T-helper 17 cell (primary cell): ENCODE measurements at regions not wholly inside any gene's neighbourhood (a gene's known extent, or its start where the extent isn't known, plus 50 kb on each side); places are given as distances from the start of the nearest gene placed in this dataset.

Experiments
- ATAC-seq: fragments of 150-1000 bp; cut with Tn5 transposase; 2 replicates; pipeline ENCODE4 v1.10.0; 2021; ENCODE audit warnings: mild to moderate bottlenecking, moderate library complexity
- DNase-seq, 3 donors: peaks; one replicate each; pipeline versions ENCODE4 v3.0.0 to v3.0.0-alpha.2; 2020 to 2021
- H3K9me3 ChIP-seq: one replicate; pipeline ENCODE4 v1.7.0; 2013; ENCODE audit warnings: low read length, mild to moderate bottlenecking; ENCODE audit not compliant: control insufficient read depth, poor library complexity, severe bottlenecking
- H3K27ac Mint-ChIP-seq: one replicate; pipeline ENCODE4 v1.8.0; 2022; ENCODE audit warnings: mild to moderate bottlenecking, moderate library complexity, mixed read lengths
- H3K27me3 Mint-ChIP-seq: one replicate; pipeline ENCODE4 v1.8.0; 2022; ENCODE audit warnings: mixed read lengths
- H3K36me3 Mint-ChIP-seq: one replicate; pipeline ENCODE4 v1.8.0; 2022; ENCODE audit warnings: low read depth, mixed read lengths
- H3K4me1 Mint-ChIP-seq: one replicate; pipeline ENCODE4 v1.8.0; 2022; ENCODE audit warnings: mild to moderate bottlenecking, mixed read lengths
- H3K4me3 Mint-ChIP-seq: one replicate; pipeline ENCODE4 v1.8.0; 2022; ENCODE audit warnings: mild to moderate bottlenecking, moderate library complexity, mixed read lengths

DNA sequence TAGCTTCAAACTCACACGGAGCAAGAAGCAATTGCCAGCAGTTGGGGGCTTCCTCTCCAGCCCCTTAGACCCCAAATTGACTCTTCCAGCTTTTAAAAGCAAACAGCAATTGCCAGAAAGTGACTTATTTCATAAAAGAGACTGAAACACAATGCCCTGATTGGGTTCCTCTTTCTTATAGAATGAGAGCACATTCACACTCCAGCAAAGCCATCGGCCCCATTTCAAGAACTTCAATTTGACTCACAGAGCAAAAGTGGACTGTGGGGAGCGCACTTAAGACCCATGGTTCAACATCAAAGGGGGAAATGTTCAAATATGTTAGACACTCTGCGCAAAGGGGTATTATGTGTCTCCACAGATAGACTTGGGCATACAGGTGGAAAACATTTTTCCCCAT lies 484.7 kb downstream of the BCL11A start:
- ATAC-seq: no peak
- Mint-ChIP-seq H3K4me3 (no peak overlapping the region), H3K27ac (no peak overlapping the region), H3K36me3 (no peaks in the 10 kb centered on the region), H3K27me3 (peaks cover 11% of the 10 kb centered on the region), H3K4me1 (no peaks in the 10 kb centered on the region)
- no peak for DNase-seq
- H3K9me3 ChIP-seq: no peaks in the 10 kb centered on the region

DNA sequence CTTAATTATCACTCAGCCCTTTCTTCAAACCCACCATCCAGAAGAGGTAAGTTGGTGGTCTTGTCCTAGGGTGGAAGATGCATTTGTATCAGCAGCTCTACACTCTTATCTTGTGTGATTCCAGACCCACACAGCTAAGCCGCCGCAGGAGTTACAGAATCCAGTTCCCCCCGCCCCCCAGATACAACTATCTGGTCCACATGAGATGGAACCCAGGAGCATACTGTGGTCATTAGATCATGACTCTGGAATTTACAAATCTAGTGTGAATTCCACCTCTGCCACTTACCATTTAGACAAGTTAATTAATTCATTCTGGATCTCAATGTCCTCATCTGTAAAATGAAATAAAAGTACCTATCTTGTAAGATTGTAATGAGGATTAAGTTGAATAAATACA lies 486.4 kb downstream of the BCL11A start:
- no peak overlapping the region for H3K27ac Mint-ChIP-seq
- H3K36me3 Mint-ChIP-seq: no peaks in the 10 kb centered on the region
- H3K9me3 ChIP-seq: no peaks in the 10 kb centered on the region
- DNase-seq: no peak
- ATAC-seq: no peak
- H3K27me3 Mint-ChIP-seq: peaks cover 11% of the 10 kb centered on the region
- H3K4me1 Mint-ChIP-seq: no peaks in the 10 kb centered on the region
- no peak overlapping the region for H3K4me3 Mint-ChIP-seq

DNA sequence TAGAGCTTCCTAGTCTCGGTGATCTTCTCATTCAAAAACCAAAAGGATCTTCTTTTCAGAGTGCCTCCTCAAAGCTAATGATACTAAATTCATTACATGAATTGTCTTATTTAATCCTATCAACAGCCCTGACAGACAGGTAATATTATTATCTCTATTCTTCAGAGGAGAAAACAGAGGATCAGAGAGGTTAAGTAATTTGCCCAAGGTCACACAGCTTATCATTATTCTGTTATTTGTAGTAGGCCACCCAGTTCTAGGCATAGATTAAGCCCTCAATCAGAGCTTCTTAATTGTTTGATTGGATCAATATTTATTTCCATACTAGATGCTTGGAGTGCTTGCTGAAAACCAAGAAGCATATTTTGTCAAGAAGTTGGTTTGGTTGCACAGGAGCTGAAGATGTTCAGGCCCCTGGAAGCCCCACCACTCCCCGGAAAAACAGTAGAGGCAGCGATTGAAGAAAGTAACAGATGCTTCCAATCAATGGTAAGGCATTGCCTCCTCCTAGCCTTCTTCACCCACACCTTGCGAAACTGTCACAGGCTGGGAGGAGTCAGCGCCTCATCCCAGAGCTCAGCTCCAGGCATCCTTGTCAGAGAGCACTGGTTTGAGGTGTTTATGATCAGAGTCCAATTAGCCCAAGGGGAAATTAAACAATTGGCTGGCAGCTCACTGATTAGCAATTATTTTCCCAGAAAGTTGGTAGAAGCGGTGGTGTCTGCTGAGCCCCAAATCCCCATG lies 487.2 kb downstream of the BCL11A start:
- H3K4me1 Mint-ChIP-seq: no peaks in the 10 kb centered on the region
- no peak for DNase-seq
- no peak overlapping the region for H3K4me3 Mint-ChIP-seq
- no peaks in the 10 kb centered on the region for H3K36me3 Mint-ChIP-seq
- no peak overlapping the region for H3K27ac Mint-ChIP-seq
- no peaks in the 10 kb centered on the region for H3K9me3 ChIP-seq
- peaks cover 11% of the 10 kb centered on the region for H3K27me3 Mint-ChIP-seq
- ATAC-seq: no peak

DNA sequence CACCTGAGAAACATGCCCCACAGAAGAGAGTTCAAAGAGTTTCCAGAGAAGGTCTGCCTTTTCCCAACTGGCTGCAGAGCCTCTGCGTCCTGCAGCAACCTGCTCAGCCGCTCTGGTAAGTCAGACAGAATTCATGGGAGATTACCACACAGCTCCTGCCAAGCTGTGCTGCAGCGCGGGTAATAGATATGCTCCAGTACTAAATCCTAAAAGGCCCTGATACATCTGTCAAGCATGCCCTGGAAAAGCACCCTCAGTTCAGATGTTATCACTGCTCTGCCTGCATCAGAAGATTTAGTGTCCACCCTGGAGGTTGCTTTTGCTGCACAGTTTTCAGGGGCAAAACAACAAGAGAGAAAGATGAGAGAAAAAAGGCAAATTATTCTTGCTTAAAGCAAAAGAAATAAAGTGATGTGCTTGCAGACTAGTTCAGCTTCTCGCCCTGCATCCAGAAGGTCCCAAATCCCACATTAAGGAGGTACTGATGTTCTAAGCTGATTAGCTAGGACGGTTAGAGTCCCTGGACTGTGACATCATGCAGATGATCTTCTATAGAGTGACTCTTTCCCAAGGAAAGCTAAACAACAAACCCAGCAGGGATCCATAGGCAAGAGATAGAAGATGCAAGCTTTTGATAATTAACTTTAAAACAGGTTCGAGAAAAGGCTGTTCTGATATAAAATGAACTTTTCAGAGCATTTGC lies 488.6 kb downstream of the BCL11A start:
- DNase-seq: no peak
- no peaks in the 10 kb centered on the region for H3K9me3 ChIP-seq
- no peak overlapping the region for H3K27ac Mint-ChIP-seq
- H3K27me3 Mint-ChIP-seq: peaks cover 6% of the 10 kb centered on the region
- no peak for ATAC-seq
- H3K36me3 Mint-ChIP-seq: no peaks in the 10 kb centered on the region
- no peaks in the 10 kb centered on the region for H3K4me1 Mint-ChIP-seq
- no peak overlapping the region for H3K4me3 Mint-ChIP-seq

DNA sequence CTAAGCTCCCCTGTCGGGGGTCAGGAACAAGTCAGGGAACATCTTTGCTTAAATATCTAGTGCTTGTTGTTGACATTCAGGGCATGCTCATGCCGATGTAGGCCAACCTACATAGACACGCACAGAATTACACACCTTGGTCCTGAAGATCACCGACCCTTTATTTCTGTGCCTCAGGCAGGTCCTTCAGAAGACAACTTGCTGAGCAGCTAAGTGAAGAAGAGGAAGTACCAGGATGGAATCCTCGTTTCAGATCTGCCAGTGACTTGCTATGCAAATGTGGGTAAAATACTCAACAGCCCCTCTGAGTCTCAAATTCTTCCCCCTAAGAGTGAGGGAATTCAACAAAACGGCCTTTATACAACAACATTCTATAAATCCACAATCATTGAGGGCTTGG lies 494.7 kb downstream of the BCL11A start:
- Mint-ChIP-seq H3K4me1 (no peaks in the 10 kb centered on the region), H3K27me3 (no peaks in the 10 kb centered on the region), H3K27ac (no peak overlapping the region), H3K4me3 (no peak overlapping the region), H3K36me3 (no peaks in the 10 kb centered on the region)
- DNase-seq: no peak
- no peak for ATAC-seq
- H3K9me3 ChIP-seq: no peaks in the 10 kb centered on the region

DNA sequence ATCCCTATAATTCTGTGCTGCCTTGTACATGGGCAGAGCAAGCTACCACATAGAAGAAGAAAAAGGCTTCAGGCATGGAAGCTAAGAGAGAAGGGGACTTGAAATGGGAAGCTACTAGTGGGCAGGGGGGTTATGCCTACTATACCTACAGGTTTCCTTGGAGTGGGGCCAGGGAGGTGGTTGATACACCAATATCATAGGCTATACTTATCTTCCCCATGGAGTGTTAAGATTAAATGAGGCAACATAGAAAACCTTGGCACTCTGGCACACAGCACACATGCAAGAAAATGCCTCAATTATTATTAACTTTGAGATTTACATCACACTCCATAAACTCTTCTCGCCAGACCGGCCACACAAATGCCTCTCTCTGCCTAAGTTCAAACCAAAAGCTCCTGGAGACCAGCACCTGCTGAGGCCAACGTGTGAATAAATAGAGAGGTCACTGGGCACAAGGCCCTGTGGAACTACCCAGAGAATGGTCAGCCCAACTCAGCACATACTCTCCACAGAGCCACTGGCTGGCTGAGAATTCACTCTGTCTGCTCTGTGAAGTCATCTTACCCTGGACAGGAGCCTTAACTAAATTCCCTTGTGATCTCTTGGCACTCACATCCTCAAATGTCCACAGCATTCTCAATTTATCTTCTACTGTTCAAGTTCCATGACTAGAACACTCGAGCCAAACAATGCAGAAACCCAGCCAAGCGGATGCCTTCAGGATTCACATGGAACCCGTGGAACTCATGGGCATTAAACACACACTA lies 498.7 kb downstream of the BCL11A start:
- no peak for DNase-seq
- Mint-ChIP-seq H3K27ac (no peak overlapping the region), H3K27me3 (no peaks in the 10 kb centered on the region), H3K4me1 (no peaks in the 10 kb centered on the region), H3K4me3 (no peak overlapping the region), H3K36me3 (no peaks in the 10 kb centered on the region)
- ATAC-seq: no peak
- no peaks in the 10 kb centered on the region for H3K9me3 ChIP-seq

DNA sequence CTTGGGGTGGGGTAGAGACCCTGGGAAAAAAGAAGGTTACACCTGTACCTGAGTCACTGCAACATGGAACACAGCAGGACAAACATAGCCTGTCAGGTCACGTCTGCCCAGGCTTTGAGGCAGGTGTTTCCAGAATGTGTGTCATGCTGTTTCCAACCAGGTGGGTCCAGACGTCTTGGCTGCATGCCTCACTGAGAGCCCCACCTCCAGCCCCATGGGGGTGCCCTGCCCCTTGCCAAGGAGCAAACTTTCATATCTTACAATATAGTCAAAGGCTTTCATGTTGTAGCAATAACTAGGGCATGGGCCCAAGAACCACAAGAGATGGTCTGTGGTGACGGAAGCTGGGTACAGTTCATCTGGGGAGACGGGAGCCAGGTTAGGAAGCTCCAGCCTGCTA lies 499.7 kb downstream of the BCL11A start:
- H3K9me3 ChIP-seq: no peaks in the 10 kb centered on the region
- no peak overlapping the region for H3K27ac Mint-ChIP-seq
- no peaks in the 10 kb centered on the region for H3K36me3 Mint-ChIP-seq
- no peaks in the 10 kb centered on the region for H3K4me1 Mint-ChIP-seq
- DNase-seq (no peak), ATAC-seq (no peak)
- no peak overlapping the region for H3K4me3 Mint-ChIP-seq
- no peaks in the 10 kb centered on the region for H3K27me3 Mint-ChIP-seq

DNA sequence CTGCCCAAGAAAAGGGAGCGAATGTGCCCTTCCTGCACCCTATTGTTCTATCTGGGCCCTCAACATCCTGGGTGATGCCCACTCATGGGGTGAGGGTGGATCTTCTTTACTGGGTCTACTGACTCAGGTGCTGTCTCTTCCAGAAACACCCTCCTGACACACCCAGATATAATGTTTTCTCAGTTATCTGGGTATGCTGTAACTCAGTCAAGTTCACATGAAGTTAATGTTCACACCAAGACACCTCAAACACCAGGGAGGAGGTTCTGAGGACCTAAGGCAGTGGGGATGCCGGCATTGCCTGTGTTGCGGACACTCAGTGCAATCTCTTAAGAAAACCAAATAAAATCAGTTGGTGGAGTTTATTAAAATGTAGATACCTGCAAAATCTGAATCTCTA lies 500.9 kb downstream of the BCL11A start:
- Mint-ChIP-seq H3K27me3 (no peaks in the 10 kb centered on the region), H3K27ac (no peak overlapping the region), H3K4me3 (no peak overlapping the region), H3K4me1 (no peaks in the 10 kb centered on the region), H3K36me3 (no peaks in the 10 kb centered on the region)
- ATAC-seq (no peak), DNase-seq (no peak)
- no peaks in the 10 kb centered on the region for H3K9me3 ChIP-seq

DNA sequence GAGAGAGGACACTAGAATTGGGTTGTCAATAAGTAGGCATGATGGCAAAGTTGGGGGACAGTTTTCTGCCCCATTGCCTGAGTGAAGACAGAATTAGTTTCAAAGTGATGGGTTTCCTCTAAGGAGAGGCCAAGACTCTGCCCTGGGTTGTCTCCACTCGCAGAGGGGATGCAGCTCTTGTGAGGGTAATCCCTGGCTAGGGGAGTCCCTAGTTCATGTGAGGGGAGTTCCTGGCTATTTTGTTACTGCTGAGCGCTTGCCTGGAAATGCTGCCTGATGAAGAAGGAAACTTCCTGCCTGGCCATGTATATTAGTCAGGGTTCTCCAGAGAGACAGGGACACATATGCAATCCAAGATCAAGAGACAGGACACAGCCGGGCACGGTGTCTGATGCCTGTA lies 501.5 kb downstream of the BCL11A start:
- DNase-seq: no peak
- Mint-ChIP-seq H3K27ac (no peak overlapping the region), H3K4me1 (no peaks in the 10 kb centered on the region), H3K36me3 (no peaks in the 10 kb centered on the region), H3K27me3 (no peaks in the 10 kb centered on the region), H3K4me3 (no peak overlapping the region)
- H3K9me3 ChIP-seq: no peaks in the 10 kb centered on the region
- no peak for ATAC-seq

DNA sequence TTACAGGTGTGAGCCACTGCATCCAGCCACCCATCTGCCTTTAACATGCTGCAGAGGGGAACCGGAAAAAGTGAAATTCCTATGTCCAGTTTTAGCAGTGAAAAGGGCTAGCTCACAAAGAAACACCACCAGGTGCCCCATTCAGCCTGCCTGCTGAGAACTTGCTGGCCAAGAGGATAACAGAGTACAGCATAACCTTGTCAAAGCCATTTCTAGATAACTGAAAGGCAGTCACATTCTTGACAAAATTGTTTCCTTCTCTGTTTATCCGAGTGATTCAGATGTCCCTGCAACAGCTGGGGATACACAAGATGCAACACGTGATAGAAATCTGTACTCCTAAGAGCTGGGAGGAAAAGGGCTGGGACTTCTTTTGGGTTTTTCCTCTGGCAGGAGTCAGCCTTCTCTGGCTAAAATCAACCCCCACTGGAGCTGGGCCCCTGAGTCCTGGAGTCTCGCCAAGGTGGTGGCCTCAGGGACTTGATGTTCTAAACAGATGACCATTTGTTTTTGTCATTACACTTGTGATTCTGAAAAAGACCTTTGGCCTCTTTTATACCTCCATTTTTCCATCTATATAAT lies 505.4 kb downstream of the BCL11A start:
- H3K27me3 Mint-ChIP-seq: no peaks in the 10 kb centered on the region
- no peaks in the 10 kb centered on the region for H3K36me3 Mint-ChIP-seq
- H3K4me1 Mint-ChIP-seq: no peaks in the 10 kb centered on the region
- no peak overlapping the region for H3K4me3 Mint-ChIP-seq
- H3K9me3 ChIP-seq: no peaks in the 10 kb centered on the region
- DNase-seq: no peak
- no peak for ATAC-seq
- H3K27ac Mint-ChIP-seq: no peak overlapping the region

DNA sequence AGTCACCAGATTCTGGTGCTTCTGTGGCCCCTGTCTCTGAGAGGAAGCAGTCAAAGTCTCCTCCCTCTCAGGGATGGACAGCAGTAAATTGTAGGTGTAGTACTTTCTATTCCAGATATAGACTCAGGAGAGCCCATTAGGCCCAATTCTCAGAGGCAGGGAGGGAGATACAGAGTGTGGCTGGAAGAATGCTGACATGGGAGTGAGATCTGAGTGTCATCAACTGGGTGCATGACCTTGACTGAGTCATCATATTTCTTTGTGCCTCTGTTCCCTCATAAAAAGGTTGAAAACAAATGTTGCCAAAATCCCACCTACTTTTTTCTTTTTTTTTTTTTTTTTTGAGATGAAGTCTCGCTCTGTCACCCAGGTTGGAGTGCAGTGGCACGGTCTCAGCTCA lies 506.1 kb downstream of the BCL11A start:
- no peaks in the 10 kb centered on the region for H3K9me3 ChIP-seq
- Mint-ChIP-seq H3K4me3 (no peak overlapping the region), H3K27me3 (no peaks in the 10 kb centered on the region), H3K4me1 (no peaks in the 10 kb centered on the region), H3K36me3 (no peaks in the 10 kb centered on the region), H3K27ac (no peak overlapping the region)
- no peak for DNase-seq
- no peak for ATAC-seq

DNA sequence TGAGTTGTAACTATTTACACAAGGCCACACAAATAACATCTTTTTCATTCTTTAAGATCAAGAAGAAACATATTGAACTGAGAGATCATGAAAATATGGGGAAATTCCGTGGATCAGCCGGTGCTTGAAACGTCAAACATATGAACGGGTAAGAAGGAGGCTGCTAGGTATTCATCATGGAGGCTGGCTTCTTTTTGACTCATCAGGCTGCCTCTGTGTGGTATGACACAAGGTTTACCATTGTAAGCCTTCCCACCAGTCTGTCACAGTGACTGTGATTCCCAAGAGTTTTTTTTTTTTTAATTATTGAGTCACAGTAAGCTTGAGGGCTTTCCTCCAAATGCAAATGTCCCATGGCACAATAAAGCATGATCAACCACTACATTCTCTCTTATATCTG lies 506.9 kb downstream of the BCL11A start:
- no peaks in the 10 kb centered on the region for H3K9me3 ChIP-seq
- Mint-ChIP-seq H3K36me3 (no peaks in the 10 kb centered on the region), H3K4me1 (no peaks in the 10 kb centered on the region), H3K27me3 (no peaks in the 10 kb centered on the region), H3K27ac (no peak overlapping the region), H3K4me3 (no peak overlapping the region)
- ATAC-seq: no peak
- no peak for DNase-seq

DNA sequence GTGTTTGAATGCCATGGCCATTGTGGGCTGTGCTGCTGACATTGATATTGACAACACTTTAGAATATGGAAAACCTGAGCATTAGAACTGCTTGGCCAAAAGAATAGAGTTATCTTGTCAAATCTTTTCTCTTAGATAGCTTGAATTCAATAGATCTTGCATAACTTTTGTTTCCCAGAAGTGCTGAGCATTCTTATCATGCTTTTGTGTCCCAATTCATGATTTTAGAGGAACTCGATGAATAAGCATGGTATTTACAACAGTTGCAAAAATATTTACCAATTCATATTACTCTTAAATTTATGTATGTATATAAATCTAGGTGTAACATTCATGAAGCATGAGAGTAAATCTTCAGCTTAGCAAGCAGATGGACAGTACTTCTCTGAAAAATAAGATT lies 508.0 kb downstream of the BCL11A start:
- ATAC-seq (no peak), DNase-seq (no peak)
- H3K9me3 ChIP-seq: no peaks in the 10 kb centered on the region
- Mint-ChIP-seq H3K27ac (no peak overlapping the region), H3K27me3 (no peaks in the 10 kb centered on the region), H3K4me1 (no peaks in the 10 kb centered on the region), H3K36me3 (no peaks in the 10 kb centered on the region), H3K4me3 (no peak overlapping the region)
